Keratinocyte (primary cell): ENCODE measurements at regions not wholly inside any gene's neighbourhood (a gene's known extent, or its start where the extent isn't known, plus 50 kb on each side); places are given as distances from the start of the nearest gene placed in this dataset.

Source experiments
- DNase-seq: peaks from one replicate; pipeline ENCODE4 v3.0.0-alpha.2; 2011; ENCODE audit warnings: low read depth, missing footprints, low spot score
- FAIRE-seq: peaks from 2 replicates; lab custom pipeline; 2011; peaks lifted over from hg19 to GRCh38; lab: Jason Lieb, UNC
- H2AFZ ChIP-seq: 2 replicates; pipeline ENCODE4 v1.6.0; 2012; ENCODE audit warnings: low read length, control low read depth, inconsistent platforms; ENCODE audit not compliant: control insufficient read depth
- H3K27ac ChIP-seq: 2 replicates; pipeline ENCODE4 v1.5.1; 2011; ENCODE audit warnings: low read length; ENCODE audit not compliant: control insufficient read depth, insufficient read depth
- H3K27me3 ChIP-seq: 3 replicates; pipeline ENCODE4 v1.6.0; 2011; ENCODE audit warnings: low read length; ENCODE audit not compliant: control insufficient read depth, insufficient read depth; ENCODE audit errors: extremely low read depth
- H3K36me3 ChIP-seq, 2 experiments: 2 replicates in 1 of 2; 3 replicates in 1 of 2; pipeline ENCODE4 v1.5.1; 2011; ENCODE audit warnings: low read length in 2 of 2, mild to moderate bottlenecking in 1 of 2; ENCODE audit not compliant: control insufficient read depth in 2 of 2, insufficient read depth in 2 of 2; ENCODE audit errors: extremely low read depth in 1 of 2
- H3K4me1 ChIP-seq: 3 replicates; pipeline ENCODE4 v1.5.1; 2011; ENCODE audit warnings: low read length; ENCODE audit not compliant: control insufficient read depth, insufficient read depth; ENCODE audit errors: extremely low read depth
- H3K4me2 ChIP-seq: 3 replicates; pipeline ENCODE4 v1.6.0; 2011; ENCODE audit warnings: low read depth, low read length; ENCODE audit not compliant: control insufficient read depth, insufficient read depth; ENCODE audit errors: extremely low read depth
- H3K4me3 ChIP-seq, 3 experiments: fragments of 200-600 bp in 1 of 3; sonication (generic) in 1 of 3; 2 replicates in 2 of 3; 3 replicates in 1 of 3; pipeline ENCODE4 v1.5.1; 2011 to 2016; ENCODE audit warnings: low read length in 3 of 3, mild to moderate bottlenecking in 3 of 3, control low read depth in 2 of 3, inconsistent platforms in 1 of 3, low read depth in 1 of 3, mixed read lengths in 1 of 3, mixed run types in 1 of 3, moderate library complexity in 1 of 3; ENCODE audit not compliant: control insufficient read depth in 2 of 3, insufficient read depth in 2 of 3; ENCODE audit errors: extremely low read depth in 1 of 3
- H3K79me2 ChIP-seq: 2 replicates; pipeline ENCODE4 v1.6.0; 2012; ENCODE audit warnings: low read length; ENCODE audit not compliant: control insufficient read depth, insufficient read depth
- H3K9ac ChIP-seq: 3 replicates; pipeline ENCODE4 v1.6.0; 2011; ENCODE audit warnings: low read length; ENCODE audit not compliant: control insufficient read depth, insufficient read depth; ENCODE audit errors: extremely low read depth
- H3K9me1 ChIP-seq: 3 replicates; pipeline ENCODE4 v1.6.0; 2011; ENCODE audit warnings: low read length; ENCODE audit not compliant: control insufficient read depth, insufficient read depth; ENCODE audit errors: extremely low read depth
- H3K9me3 ChIP-seq: 2 replicates; pipeline ENCODE4 v1.5.1; 2012; ENCODE audit warnings: low read depth, low read length; ENCODE audit not compliant: control insufficient read depth
- H4K20me1 ChIP-seq: 3 replicates; pipeline ENCODE4 v1.6.0; 2011; ENCODE audit warnings: low read length; ENCODE audit not compliant: control insufficient read depth, insufficient read depth; ENCODE audit errors: extremely low read depth
- CTCF ChIP-seq, 3 experiments: IDR thresholded peaks in 1 of 3; conservative IDR thresholded peaks in 1 of 3; optimal IDR thresholded peaks in 1 of 3; 2 replicates in 2 of 3; 3 replicates in 1 of 3; pipeline versions ENCODE3 to v1.5.1; 2011; ENCODE audit warnings: low read length in 3 of 3, mild to moderate bottlenecking in 3 of 3, moderate library complexity in 2 of 3, control low read depth in 1 of 3, inconsistent platforms in 1 of 3; ENCODE audit not compliant: insufficient read depth in 2 of 3; ENCODE audit errors: extremely low read depth in 1 of 3
- EZH2 ChIP-seq: IDR thresholded peaks from one replicate; pipeline ENCODE4 v1.6.1; 2012; ENCODE audit warnings: inconsistent platforms, mild to moderate bottlenecking, low read length, moderate library complexity
- dilution Hi-C: fragments of 300-500 bp; cut with MboI; formaldehyde crosslinking; loops from one replicate; pipeline ENCODE4 v1.7.0; 2020; ENCODE audit warnings: low sequenced_read_pairs; ENCODE audit not compliant: extremely low pct_ligation_motif_present

- Histone ChIP-seq H3K4me3 (no peak overlapping the region), H3K9me1 (no peaks in the 10 kb centered on the region), H3K9ac (no peak overlapping the region), H4K20me1 (no peaks in the 10 kb centered on the region), H3K4me1 (no peaks in the 10 kb centered on the region), H3K79me2 (no peaks in the 10 kb centered on the region), H2AFZ (no peak overlapping the region), H3K36me3 (no peaks in the 10 kb centered on the region), H3K4me2 (no peak overlapping the region), H3K27ac (no peak overlapping the region), H3K9me3 (no peaks in the 10 kb centered on the region), H3K27me3 (peaks cover 25% of the 10 kb centered on the region)
- DNase-seq (no peak), FAIRE-seq (no peak)
- TF ChIP-seq CTCF (optimal IDR thresholded peaks at IDR 0.05 in 1 of 3, IDR thresholded peaks at IDR 0.05 in 1 of 3, conservative IDR thresholded peaks at IDR 0.05 in 1 of 3; ENCODE audit: extremely low read depth in 1 of 3, insufficient read depth in 2 of 3, low read length in 3 of 3), result no peak
- dilution Hi-C loops, result no loop called here
Measured at GRCh38 chr10:78215645-78216044, 182.0 kb downstream of the RPS24 start.

GRCh38 chr10:78217336-78217735 is 183.7 kb downstream of the RPS24 start:
- no peak overlapping the region for H3K9ac ChIP-seq
- no peaks in the 10 kb centered on the region for H3K9me3 ChIP-seq
- dilution Hi-C loops, result no loop called here
- no peak overlapping the region for H3K4me2 ChIP-seq
- H4K20me1 ChIP-seq, result no peaks in the 10 kb centered on the region
- FAIRE-seq (no peak), DNase-seq (no peak)
- H3K4me1 ChIP-seq, result no peaks in the 10 kb centered on the region
- no peaks in the 10 kb centered on the region for H3K9me1 ChIP-seq
- H3K27ac ChIP-seq, result no peak overlapping the region
- no peak overlapping the region for H2AFZ ChIP-seq
- H3K27me3 ChIP-seq, result peaks cover 25% of the 10 kb centered on the region
- no peak overlapping the region for H3K4me3 ChIP-seq
- no peaks in the 10 kb centered on the region for H3K79me2 ChIP-seq
- no peak for TF ChIP-seq EZH2
- TF ChIP-seq CTCF (optimal IDR thresholded peaks at IDR 0.05 in 1 of 3, IDR thresholded peaks at IDR 0.05 in 1 of 3, conservative IDR thresholded peaks at IDR 0.05 in 1 of 3; ENCODE audit: extremely low read depth in 1 of 3, insufficient read depth in 2 of 3, low read length in 3 of 3), result no peak
- H3K36me3 ChIP-seq, result no peaks in the 10 kb centered on the region
